ENCODE measurements at regions not wholly inside any gene's neighbourhood (a gene's known extent, or its start where the extent isn't known, plus 50 kb on each side); places are given as distances from the start of the nearest gene placed in this dataset.
"Not testable (repeated sequence)": the region's sequence is repeated elsewhere in the genome, so short reads cannot be mapped to it uniquely, and the experiment has no call there.

- no peak for DNase-seq
These were observed 84.8 kb upstream of the WDR44 start for GRCh38 chrX:118261151-118261550.

DNA sequence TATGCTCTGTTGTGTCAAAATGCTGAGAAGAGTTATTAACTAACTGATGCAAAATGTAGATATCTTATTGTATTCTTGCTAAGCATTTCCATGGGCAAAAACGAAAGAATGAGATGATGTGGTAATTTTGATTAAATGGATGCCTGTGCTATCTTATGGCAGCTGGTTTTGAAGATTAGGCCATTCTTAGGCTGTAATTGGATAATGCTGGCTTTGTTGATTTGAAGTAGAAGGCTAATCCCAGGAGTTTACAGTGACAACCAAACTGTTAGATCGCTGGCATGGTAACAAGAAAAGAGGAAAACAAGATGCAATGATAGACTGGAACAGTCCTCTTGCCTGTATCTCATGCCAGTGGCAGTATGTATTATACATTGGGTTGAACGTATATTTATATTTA, 74.1 kb upstream of the WDR44 start:
- no peak for DNase-seq

DNA sequence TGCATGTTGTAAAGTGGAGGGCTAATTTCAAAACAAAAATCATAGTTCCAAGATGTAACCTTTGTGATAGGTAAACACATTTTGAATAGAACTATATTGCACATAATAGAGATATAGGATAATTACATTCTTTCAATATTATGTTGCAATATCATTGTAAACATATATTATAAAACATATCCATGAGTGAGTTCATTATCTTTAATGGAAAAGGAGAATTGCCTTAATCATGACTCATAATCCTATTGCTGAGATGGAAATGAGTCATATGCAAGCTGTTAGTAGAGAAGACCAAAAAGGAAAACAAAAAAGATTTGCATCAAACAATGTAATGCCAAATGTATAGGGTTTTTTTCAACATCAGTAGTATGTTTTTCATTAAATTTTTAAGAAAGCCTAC, 73.7 kb upstream of the WDR44 start:
- DNase-seq: no peak

DNA sequence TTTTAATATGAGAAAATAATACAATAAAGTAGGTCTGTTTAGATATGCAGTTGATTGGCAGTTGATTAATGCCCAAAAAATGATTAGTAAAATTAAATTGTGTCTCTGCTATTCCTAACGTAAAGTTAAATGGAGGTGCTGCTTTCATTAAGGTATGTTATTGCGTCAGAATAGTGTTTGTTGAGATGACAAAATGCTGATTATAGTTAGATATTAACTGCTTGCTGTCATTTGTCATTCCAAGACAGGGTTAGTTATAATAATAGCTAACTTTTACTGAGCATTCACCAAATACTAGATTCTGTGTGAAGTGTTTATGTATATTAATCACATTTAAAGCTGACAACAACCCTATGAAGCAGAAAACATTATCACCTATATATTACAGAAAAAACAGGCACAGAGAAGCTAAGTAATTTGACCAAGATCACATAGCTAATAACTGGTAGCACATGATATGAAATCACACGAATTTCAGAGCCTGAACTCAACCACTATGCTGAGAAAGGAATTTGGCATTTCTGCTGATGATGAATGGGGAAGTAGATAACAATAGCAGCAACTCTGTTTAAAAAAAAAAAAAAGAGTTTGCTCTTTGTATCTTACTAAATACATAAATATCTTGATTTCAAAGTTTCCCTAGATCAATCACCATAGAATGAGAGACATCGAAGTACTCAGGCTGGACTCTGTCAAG, 59.7 kb upstream of the WDR44 start:
- DNase-seq: no peak

GRCh38 chrX:118295818-118296217, 50.1 kb upstream of the WDR44 start:
- DNase-seq: not testable (repeated sequence)
